ENCODE measurements at regions not wholly inside any gene's neighbourhood (a gene's known extent, or its start where the extent isn't known, plus 50 kb on each side); places are given as distances from the start of the nearest gene placed in this dataset.

- no peaks in the 10 kb centered on the region for H3F3A ChIP-seq (replicated peaks; ENCODE audit: low read depth)
- no peak for ATAC-seq
- no peak overlapping the region; the same call in 1 of the 2 replicates for H3K27ac Mint-ChIP-seq
Observed at GRCh38 chr12:92516277-92516600, 186.6 kb upstream of the PLEKHG7 start.

More at GRCh38 chr12:92516277-92516600, 186.6 kb upstream of the PLEKHG7 start:
- no peaks in the 10 kb centered on the region for H3K27me3 ChIP-seq (ENCODE audit: insufficient read depth)
- no peak overlapping the region for H3K4me3 Mint-ChIP-seq
- H3K36me3 ChIP-seq (ENCODE audit: insufficient read depth), result no peaks in the 10 kb centered on the region
- no peak overlapping the region for H3K4me2 ChIP-seq
- H3K36me3 Mint-ChIP-seq (ENCODE audit: low read depth), result no peaks in the 10 kb centered on the region
- H3K9me2 ChIP-seq (ENCODE audit: insufficient read depth), result no peaks in the 10 kb centered on the region; the same call in 1 of the 2 replicates
- H3K4me1 ChIP-seq (ENCODE audit: insufficient read depth), result no peaks in the 10 kb centered on the region
- no peaks in the 10 kb centered on the region for H3K9me3 Mint-ChIP-seq
- H3K27me3 Mint-ChIP-seq (ENCODE audit: insufficient read depth, low read depth, poor library complexity), result peaks cover 3% of the 10 kb centered on the region
- TF ChIP-seq, protein P1, sequence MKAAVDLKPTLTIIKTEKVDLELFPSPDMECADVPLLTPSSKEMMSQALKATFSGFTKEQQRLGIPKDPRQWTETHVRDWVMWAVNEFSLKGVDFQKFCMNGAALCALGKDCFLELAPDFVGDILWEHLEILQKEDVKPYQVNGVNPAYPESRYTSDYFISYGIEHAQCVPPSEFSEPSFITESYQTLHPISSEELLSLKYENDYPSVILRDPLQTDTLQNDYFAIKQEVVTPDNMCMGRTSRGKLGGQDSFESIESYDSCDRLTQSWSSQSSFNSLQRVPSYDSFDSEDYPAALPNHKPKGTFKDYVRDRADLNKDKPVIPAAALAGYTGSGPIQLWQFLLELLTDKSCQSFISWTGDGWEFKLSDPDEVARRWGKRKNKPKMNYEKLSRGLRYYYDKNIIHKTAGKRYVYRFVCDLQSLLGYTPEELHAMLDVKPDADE (IDR thresholded peaks at IDR 0.05), result no peak
- TF ChIP-seq POLR2AphosphoS5 (IDR thresholded peaks at IDR 0.05; ENCODE audit: low read depth), result no peak
- no peak for TF ChIP-seq NANOG (IDR thresholded peaks at IDR 0.05; ENCODE audit: borderline replicate concordance)
- TF ChIP-seq, protein P2, sequence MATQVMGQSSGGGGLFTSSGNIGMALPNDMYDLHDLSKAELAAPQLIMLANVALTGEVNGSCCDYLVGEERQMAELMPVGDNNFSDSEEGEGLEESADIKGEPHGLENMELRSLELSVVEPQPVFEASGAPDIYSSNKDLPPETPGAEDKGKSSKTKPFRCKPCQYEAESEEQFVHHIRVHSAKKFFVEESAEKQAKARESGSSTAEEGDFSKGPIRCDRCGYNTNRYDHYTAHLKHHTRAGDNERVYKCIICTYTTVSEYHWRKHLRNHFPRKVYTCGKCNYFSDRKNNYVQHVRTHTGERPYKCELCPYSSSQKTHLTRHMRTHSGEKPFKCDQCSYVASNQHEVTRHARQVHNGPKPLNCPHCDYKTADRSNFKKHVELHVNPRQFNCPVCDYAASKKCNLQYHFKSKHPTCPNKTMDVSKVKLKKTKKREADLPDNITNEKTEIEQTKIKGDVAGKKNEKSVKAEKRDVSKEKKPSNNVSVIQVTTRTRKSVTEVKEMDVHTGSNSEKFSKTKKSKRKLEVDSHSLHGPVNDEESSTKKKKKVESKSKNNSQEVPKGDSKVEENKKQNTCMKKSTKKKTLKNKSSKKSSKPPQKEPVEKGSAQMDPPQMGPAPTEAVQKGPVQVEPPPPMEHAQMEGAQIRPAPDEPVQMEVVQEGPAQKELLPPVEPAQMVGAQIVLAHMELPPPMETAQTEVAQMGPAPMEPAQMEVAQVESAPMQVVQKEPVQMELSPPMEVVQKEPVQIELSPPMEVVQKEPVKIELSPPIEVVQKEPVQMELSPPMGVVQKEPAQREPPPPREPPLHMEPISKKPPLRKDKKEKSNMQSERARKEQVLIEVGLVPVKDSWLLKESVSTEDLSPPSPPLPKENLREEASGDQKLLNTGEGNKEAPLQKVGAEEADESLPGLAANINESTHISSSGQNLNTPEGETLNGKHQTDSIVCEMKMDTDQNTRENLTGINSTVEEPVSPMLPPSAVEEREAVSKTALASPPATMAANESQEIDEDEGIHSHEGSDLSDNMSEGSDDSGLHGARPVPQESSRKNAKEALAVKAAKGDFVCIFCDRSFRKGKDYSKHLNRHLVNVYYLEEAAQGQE (IDR thresholded peaks at IDR 0.05; ENCODE audit: unreplicated experiment), result no peak
- no peak for TF ChIP-seq ZNF331 (CRISPR knock-in tag; IDR thresholded peaks at IDR 0.05; ENCODE audit: low read depth)
- TF ChIP-seq STAT1 (IDR thresholded peaks at IDR 0.05; ENCODE audit: unreplicated experiment), result no peak
- no peak for TF ChIP-seq EZH2phosphoT487 (IDR thresholded peaks at IDR 0.05; ENCODE audit: unreplicated experiment)
- no peak for TF ChIP-seq JUNB (IDR thresholded peaks at IDR 0.05; ENCODE audit: unreplicated experiment)
- TF ChIP-seq CREB1 (CRISPR knock-in tag; IDR thresholded peaks at IDR 0.05; ENCODE audit: low read depth), result no peak
- TF ChIP-seq, protein P3, sequence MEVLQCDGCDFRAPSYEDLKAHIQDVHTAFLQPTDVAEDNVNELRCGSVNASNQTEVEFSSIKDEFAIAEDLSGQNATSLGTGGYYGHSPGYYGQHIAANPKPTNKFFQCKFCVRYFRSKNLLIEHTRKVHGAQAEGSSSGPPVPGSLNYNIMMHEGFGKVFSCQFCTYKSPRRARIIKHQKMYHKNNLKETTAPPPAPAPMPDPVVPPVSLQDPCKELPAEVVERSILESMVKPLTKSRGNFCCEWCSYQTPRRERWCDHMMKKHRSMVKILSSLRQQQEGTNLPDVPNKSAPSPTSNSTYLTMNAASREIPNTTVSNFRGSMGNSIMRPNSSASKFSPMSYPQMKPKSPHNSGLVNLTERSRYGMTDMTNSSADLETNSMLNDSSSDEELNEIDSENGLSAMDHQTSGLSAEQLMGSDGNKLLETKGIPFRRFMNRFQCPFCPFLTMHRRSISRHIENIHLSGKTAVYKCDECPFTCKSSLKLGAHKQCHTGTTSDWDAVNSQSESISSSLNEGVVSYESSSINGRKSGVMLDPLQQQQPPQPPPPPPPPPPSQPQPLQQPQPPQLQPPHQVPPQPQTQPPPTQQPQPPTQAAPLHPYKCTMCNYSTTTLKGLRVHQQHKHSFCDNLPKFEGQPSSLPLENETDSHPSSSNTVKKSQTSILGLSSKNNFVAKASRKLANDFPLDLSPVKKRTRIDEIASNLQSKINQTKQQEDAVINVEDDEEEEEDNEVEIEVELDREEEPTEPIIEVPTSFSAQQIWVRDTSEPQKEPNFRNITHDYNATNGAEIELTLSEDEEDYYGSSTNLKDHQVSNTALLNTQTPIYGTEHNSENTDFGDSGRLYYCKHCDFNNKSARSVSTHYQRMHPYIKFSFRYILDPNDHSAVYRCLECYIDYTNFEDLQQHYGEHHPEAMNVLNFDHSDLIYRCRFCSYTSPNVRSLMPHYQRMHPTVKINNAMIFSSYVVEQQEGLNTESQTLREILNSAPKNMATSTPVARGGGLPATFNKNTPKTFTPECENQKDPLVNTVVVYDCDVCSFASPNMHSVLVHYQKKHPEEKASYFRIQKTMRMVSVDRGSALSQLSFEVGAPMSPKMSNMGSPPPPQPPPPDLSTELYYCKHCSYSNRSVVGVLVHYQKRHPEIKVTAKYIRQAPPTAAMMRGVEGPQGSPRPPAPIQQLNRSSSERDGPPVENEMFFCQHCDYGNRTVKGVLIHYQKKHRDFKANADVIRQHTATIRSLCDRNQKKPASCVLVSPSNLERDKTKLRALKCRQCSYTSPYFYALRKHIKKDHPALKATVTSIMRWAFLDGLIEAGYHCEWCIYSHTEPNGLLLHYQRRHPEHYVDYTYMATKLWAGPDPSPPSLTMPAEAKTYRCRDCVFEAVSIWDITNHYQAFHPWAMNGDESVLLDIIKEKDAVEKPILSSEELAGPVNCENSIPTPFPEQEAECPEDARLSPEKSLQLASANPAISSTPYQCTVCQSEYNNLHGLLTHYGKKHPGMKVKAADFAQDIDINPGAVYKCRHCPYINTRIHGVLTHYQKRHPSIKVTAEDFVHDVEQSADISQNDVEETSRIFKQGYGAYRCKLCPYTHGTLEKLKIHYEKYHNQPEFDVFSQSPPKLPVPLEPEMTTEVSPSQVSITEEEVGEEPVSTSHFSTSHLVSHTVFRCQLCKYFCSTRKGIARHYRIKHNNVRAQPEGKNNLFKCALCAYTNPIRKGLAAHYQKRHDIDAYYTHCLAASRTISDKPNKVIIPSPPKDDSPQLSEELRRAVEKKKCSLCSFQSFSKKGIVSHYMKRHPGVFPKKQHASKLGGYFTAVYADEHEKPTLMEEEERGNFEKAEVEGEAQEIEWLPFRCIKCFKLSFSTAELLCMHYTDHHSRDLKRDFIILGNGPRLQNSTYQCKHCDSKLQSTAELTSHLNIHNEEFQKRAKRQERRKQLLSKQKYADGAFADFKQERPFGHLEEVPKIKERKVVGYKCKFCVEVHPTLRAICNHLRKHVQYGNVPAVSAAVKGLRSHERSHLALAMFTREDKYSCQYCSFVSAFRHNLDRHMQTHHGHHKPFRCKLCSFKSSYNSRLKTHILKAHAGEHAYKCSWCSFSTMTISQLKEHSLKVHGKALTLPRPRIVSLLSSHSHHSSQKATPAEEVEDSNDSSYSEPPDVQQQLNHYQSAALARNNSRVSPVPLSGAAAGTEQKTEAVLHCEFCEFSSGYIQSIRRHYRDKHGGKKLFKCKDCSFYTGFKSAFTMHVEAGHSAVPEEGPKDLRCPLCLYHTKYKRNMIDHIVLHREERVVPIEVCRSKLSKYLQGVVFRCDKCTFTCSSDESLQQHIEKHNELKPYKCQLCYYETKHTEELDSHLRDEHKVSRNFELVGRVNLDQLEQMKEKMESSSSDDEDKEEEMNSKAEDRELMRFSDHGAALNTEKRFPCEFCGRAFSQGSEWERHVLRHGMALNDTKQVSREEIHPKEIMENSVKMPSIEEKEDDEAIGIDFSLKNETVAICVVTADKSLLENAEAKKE (CRISPR knock-in tag; IDR thresholded peaks at IDR 0.05), result no peak
- no peak for TF ChIP-seq ZNF114 (CRISPR knock-in tag; IDR thresholded peaks at IDR 0.05)
- no peak for TF ChIP-seq EZH2 (IDR thresholded peaks at IDR 0.05; ENCODE audit: low read depth, unreplicated experiment)
- TF ChIP-seq CTCF (conservative IDR thresholded peaks at IDR 0.05; ENCODE audit: low read depth in 2 of 2), result no peak
- DNase-seq (ENCODE audit: low spot score), result no peak
- H4K20me1 ChIP-seq (replicated peaks; ENCODE audit: insufficient read depth), result no peaks in the 10 kb centered on the region
- no peaks in the 10 kb centered on the region for H3K79me2 ChIP-seq (replicated peaks; ENCODE audit: insufficient read depth)
- no peaks in the 10 kb centered on the region for H3K4me1 Mint-ChIP-seq
- no peak overlapping the region for H2AFZ ChIP-seq
- H3K4me3 ChIP-seq, result no peak overlapping the region
- no peak overlapping the region for H3K27ac ChIP-seq (ENCODE audit: low read depth)

Measured in GM23338 (cell line).